IMR-90 (cell line): ENCODE measurements at regions not wholly inside any gene's neighbourhood (a gene's known extent, or its start where the extent isn't known, plus 50 kb on each side); places are given as distances from the start of the nearest gene placed in this dataset.

Source experiments
- ATAC-seq: fragments of 200-7000 bp; cut with Tn5 transposase; 2 replicates; pipeline ENCODE4 v1.9.1; 2020; ENCODE audit warnings: low read depth, mild to moderate bottlenecking, moderate library complexity
- BruUV-seq: library from RNA; stranded (reverse); fragments of 400-500 nt; replicated peaks from 2 replicates; lab custom pipeline; 2021; lab: Mats Ljungman, UMichigan
- CTCF ChIA-PET: fragments of 300-600 bp; formaldehyde crosslinking; extraction: SDS; loops from one replicate; lab custom pipeline; 2021; ENCODE audit warnings: antibody characterized with exemption; lab: Yijun Ruan, JAX
- POLR2A ChIA-PET: fragments of 300-600 bp; sonication (Branson Sonifier 250); formaldehyde crosslinking; loops from one replicate; lab custom pipeline; 2022; ENCODE audit warnings: antibody characterized with exemption; ENCODE audit not compliant: unreplicated experiment; lab: Charles Lee
- DNase-seq: peaks from one replicate; pipeline ENCODE4 v3.0.0; 2013
- H2AFZ ChIP-seq: replicated peaks from 2 replicates; pipeline ENCODE3; 2013; ENCODE audit warnings: low read length, mild to moderate bottlenecking; ENCODE audit not compliant: poor library complexity
- H2AK5ac ChIP-seq: 2 replicates; pipeline ENCODE4 v1.6.1; 2013; ENCODE audit warnings: low read depth, low read length, inconsistent platforms
- H2AK9ac ChIP-seq: replicated peaks from 2 replicates; pipeline ENCODE3; 2013; ENCODE audit warnings: mild to moderate bottlenecking, low read depth, low read length, moderate library complexity; ENCODE audit not compliant: poor library complexity
- H2BK120ac ChIP-seq: 2 replicates; pipeline ENCODE4 v1.6.1; 2013; ENCODE audit warnings: low read depth, low read length, inconsistent platforms
- H2BK15ac ChIP-seq: 3 replicates; pipeline ENCODE4 v1.6.1; 2013; ENCODE audit warnings: low read depth, low read length, inconsistent platforms
- H2BK20ac ChIP-seq: 2 replicates; pipeline ENCODE4 v1.6.1; 2013; ENCODE audit warnings: low read depth, mild to moderate bottlenecking, inconsistent platforms, low read length, moderate library complexity
- H2BK5ac ChIP-seq: 2 replicates; pipeline ENCODE4 v1.6.1; 2013; ENCODE audit warnings: mild to moderate bottlenecking, low read depth, low read length, inconsistent platforms; ENCODE audit not compliant: poor library complexity, severe bottlenecking
- H3K14ac ChIP-seq: replicated peaks from 2 replicates; pipeline ENCODE4 v1.6.1; 2013; ENCODE audit warnings: low read depth, low read length, inconsistent platforms
- H3K18ac ChIP-seq: 2 replicates; pipeline ENCODE4 v1.6.1; 2013; ENCODE audit warnings: low read depth, low read length, control low read depth
- H3K23ac ChIP-seq: 2 replicates; pipeline ENCODE4 v1.6.1; 2013; ENCODE audit warnings: low read depth, low read length, inconsistent platforms
- H3K27ac ChIP-seq: 2 replicates; pipeline ENCODE4 v1.5.1; 2013; ENCODE audit warnings: mild to moderate bottlenecking, control low read depth, low read length; ENCODE audit not compliant: insufficient read depth
- H3K27me3 ChIP-seq: 2 replicates; pipeline ENCODE4 v1.6.1; 2013; ENCODE audit warnings: low read length; ENCODE audit not compliant: control insufficient read depth, insufficient read depth
- H3K36me3 ChIP-seq: 2 replicates; pipeline ENCODE4 v1.6.1; 2013; ENCODE audit warnings: low read length, mixed read lengths; ENCODE audit not compliant: control insufficient read depth, insufficient read depth
- H3K4ac ChIP-seq: 2 replicates; pipeline ENCODE4 v1.6.1; 2013; ENCODE audit warnings: low read depth, low read length, inconsistent platforms
- H3K4me1 ChIP-seq: 2 replicates; pipeline ENCODE4 v1.6.1; 2013; ENCODE audit warnings: low read length, mixed read lengths; ENCODE audit not compliant: control insufficient read depth, insufficient read depth
- H3K4me2 ChIP-seq: 2 replicates; pipeline ENCODE4 v1.6.1; 2013; ENCODE audit warnings: low read depth, mild to moderate bottlenecking, control low read depth, low read length, moderate library complexity
- H3K4me3 ChIP-seq: 2 replicates; pipeline ENCODE4 v1.5.1; 2013; ENCODE audit warnings: low read depth, mild to moderate bottlenecking, control low read depth, low read length, moderate library complexity; ENCODE audit not compliant: insufficient read depth
- H3K56ac ChIP-seq: 2 replicates; pipeline ENCODE4 v1.6.1; 2013; ENCODE audit warnings: low read length, inconsistent platforms; ENCODE audit not compliant: insufficient read depth; ENCODE audit errors: extremely low read depth
- H3K79me1 ChIP-seq, 2 experiments: 2 replicates each; pipeline ENCODE4 v1.6.1; 2013; ENCODE audit warnings: low read length in 2 of 2, inconsistent platforms in 1 of 2, low read depth in 1 of 2
- H3K9ac ChIP-seq: 2 replicates; pipeline ENCODE4 v1.6.1; 2013; ENCODE audit warnings: low read depth, low read length, control low read depth
- H3K9me1 ChIP-seq: 2 replicates; pipeline ENCODE4 v1.6.1; 2013; ENCODE audit warnings: low read length, inconsistent platforms; ENCODE audit not compliant: insufficient read depth
- H3K9me3 ChIP-seq: 2 replicates; pipeline ENCODE4 v1.6.1; 2013; ENCODE audit warnings: low read length; ENCODE audit not compliant: control insufficient read depth, insufficient read depth
- H4K20me1 ChIP-seq: 2 replicates; pipeline ENCODE4 v1.6.1; 2013; ENCODE audit warnings: low read length, inconsistent platforms; ENCODE audit not compliant: insufficient read depth
- H4K5ac ChIP-seq: 2 replicates; pipeline ENCODE4 v1.6.1; 2013; ENCODE audit warnings: mild to moderate bottlenecking, low read depth, low read length, control low read depth
- H4K8ac ChIP-seq, 2 experiments: 2 replicates each; pipeline ENCODE4 v1.6.1; 2013; ENCODE audit warnings: low read depth in 2 of 2, low read length in 2 of 2, control low read depth in 1 of 2, inconsistent platforms in 1 of 2
- H4K91ac ChIP-seq: 2 replicates; pipeline ENCODE4 v1.6.1; 2013; ENCODE audit warnings: low read depth, low read length, inconsistent platforms; ENCODE audit not compliant: insufficient read depth
- BHLHE40 ChIP-seq: fragments of 150-350 bp; IDR thresholded peaks from 2 replicates; pipeline ENCODE4 v1.6.1; 2016; ENCODE audit warnings: mild to moderate bottlenecking, low read depth, low read length
- CHD1 ChIP-seq: IDR thresholded peaks from 2 replicates; pipeline ENCODE4 v1.6.1; 2012; ENCODE audit warnings: low read depth, low read length, improper control_type of control experiment
- CTCF ChIP-seq: conservative IDR thresholded peaks from 2 replicates; pipeline ENCODE4 v1.5.1; 2012; ENCODE audit warnings: mild to moderate bottlenecking, low read depth, low read length, improper control_type of control experiment
- MAFK ChIP-seq: IDR thresholded peaks from 2 replicates; pipeline ENCODE4 v1.6.1; 2012; ENCODE audit warnings: low read depth, low read length, improper control_type of control experiment
- MAZ ChIP-seq: IDR thresholded peaks from 2 replicates; pipeline ENCODE4 v1.6.1; 2012; ENCODE audit warnings: low read depth, mild to moderate bottlenecking, low read length, improper control_type of control experiment, moderate library complexity, borderline replicate concordance
- MXI1 ChIP-seq: IDR thresholded peaks from 2 replicates; pipeline ENCODE4 v1.6.1; 2012; ENCODE audit warnings: low read depth, mild to moderate bottlenecking, low read length, moderate library complexity, borderline replicate concordance
- RCOR1 ChIP-seq: IDR thresholded peaks from 2 replicates; pipeline ENCODE4 v1.6.1; 2012; ENCODE audit warnings: mild to moderate bottlenecking, low read length, improper control_type of control experiment; ENCODE audit not compliant: insufficient replicate concordance
- WGBS, 2 experiments: methylation state at CpG; one replicate each; pipeline versions ENCODE4 v1.1.5 to v1.1.7; 2013; ENCODE audit warnings: missing lambda C conversion rate in 2 of 2; ENCODE audit not compliant: insufficient read length in 1 of 2; ENCODE audit errors: extremely low coverage in 2 of 2; 5-methylcytosine and 5-hydroxymethylcytosine counted together
- dilution Hi-C: fragments of 300-500 bp; cut with HindIII; formaldehyde crosslinking; loops from one replicate; pipeline ENCODE4 v1.14.3; 2018; ENCODE audit warnings: low sequenced_read_pairs; ENCODE audit not compliant: unreplicated experiment
- in situ Hi-C: fragments of 300-500 bp; cut with MboI; formaldehyde crosslinking; loops from 3 replicates; pipeline ENCODE4 v1.14.3; 2019; ENCODE audit warnings: low sequenced_read_pairs, inconsistent platforms, mixed read lengths
- intact Hi-C: fragments of 100-400 bp; cut with micrococcal nuclease; formaldehyde crosslinking; loops from 2 replicates; pipeline ENCODE4 v1.10.0; 2022

GRCh38 chr7:106196460-106197021 is 84.4 kb upstream of the SYPL1 start:
- TF ChIP-seq RCOR1 = no peak
- no peak for TF ChIP-seq CHD1
- TF ChIP-seq BHLHE40 = no peak
- no peak for TF ChIP-seq CTCF
- no peak for TF ChIP-seq MAZ
- TF ChIP-seq MAFK = no peak
- no peak for TF ChIP-seq MXI1
- Histone ChIP-seq H3K14ac (no peak overlapping the region), H3K56ac (no peak overlapping the region), H3K9me1 (no peaks in the 10 kb centered on the region; the same call in 1 of the 2 replicates), H3K23ac (no peak overlapping the region), H3K36me3 (no peaks in the 10 kb centered on the region), H3K4me3 (no peak overlapping the region), H4K91ac (no peak overlapping the region), H4K8ac (no peak overlapping the region), H2BK120ac (no peak overlapping the region), H2AK9ac (no peak overlapping the region), H2BK5ac (no peak overlapping the region), H3K27ac (no peak overlapping the region), H3K9me3 (peaks cover 2% of the 10 kb centered on the region; the same call in 1 of the 2 replicates), H3K4me2 (no peak overlapping the region), H3K79me1 (no peaks in the 10 kb centered on the region), H3K27me3 (peaks cover 10% of the 10 kb centered on the region), H4K20me1 (no peaks in the 10 kb centered on the region), H4K5ac (no peak overlapping the region), H2AK5ac (no peak overlapping the region), H2AFZ (no peak overlapping the region), H3K18ac (no peak overlapping the region), H2BK20ac (no peak overlapping the region), H2BK15ac (no peak overlapping the region), H3K9ac (no peak overlapping the region), H3K4ac (no peak overlapping the region), H3K4me1 (no peaks in the 10 kb centered on the region)
- DNase-seq (no peak), ATAC-seq (no peak)
- BruUV-seq = no TSS peak
- in situ Hi-C loops = no loop called here
- no CpG with 5 or more reads among the region's 2 CpGs for WGBS, 2 experiments
- CTCF ChIA-PET = interaction anchor here (1.3 kb wide), 1 partner anchor 20 kb away, joined by 3 read pairs; no protein-coding TSS in a partner anchor
- intact Hi-C loops = no loop called here
- POLR2A ChIA-PET = no interaction called here
- dilution Hi-C loops = no loop called here
